Liver (tissue), 8 donors: ENCODE measurements at regions not wholly inside any gene's neighbourhood (a gene's known extent, or its start where the extent isn't known, plus 50 kb on each side); places are given as distances from the start of the nearest gene placed in this dataset.

Experiments
- DNase-seq: peaks from one replicate; pipeline ENCODE4 v3.0.0-alpha.2; 2017; ENCODE audit warnings: low spot score
- H3K27ac ChIP-seq, 2 donors: one replicate each; pipeline ENCODE4 v1.7.0; 2013; ENCODE audit warnings: inconsistent platforms in 2 of 2, low read length in 2 of 2, control low read depth in 1 of 2, low read depth in 1 of 2, mild to moderate bottlenecking in 1 of 2
- H3K27me3 ChIP-seq, 4 donors: one replicate each; pipeline versions ENCODE4 v1.6.1 to v1.7.0; 2013; ENCODE audit warnings: low read length in 3 of 4, inconsistent platforms in 1 of 4, mild to moderate bottlenecking in 1 of 4, moderate library complexity in 1 of 4; ENCODE audit not compliant: control insufficient read depth in 4 of 4, insufficient read depth in 4 of 4
- H3K36me3 ChIP-seq, 4 donors: one replicate each; pipeline versions ENCODE4 v1.6.1 to v1.7.0; 2013; ENCODE audit warnings: low read length in 3 of 4, mild to moderate bottlenecking in 3 of 4, low read depth in 1 of 4, moderate library complexity in 1 of 4; ENCODE audit not compliant: control insufficient read depth in 4 of 4, insufficient read depth in 3 of 4
- H3K4me1 ChIP-seq, 4 donors: one replicate each; pipeline versions ENCODE4 v1.6.1 to v1.7.0; 2013; ENCODE audit warnings: low read length in 3 of 4, mild to moderate bottlenecking in 3 of 4, moderate library complexity in 1 of 4; ENCODE audit not compliant: control insufficient read depth in 4 of 4, insufficient read depth in 4 of 4
- H3K4me3 ChIP-seq, 3 donors: one replicate each; pipeline versions ENCODE4 v1.6.1 to v1.7.0; 2013; ENCODE audit warnings: low read length in 3 of 3, control low read depth in 1 of 3, low read depth in 1 of 3, mild to moderate bottlenecking in 1 of 3
- H3K9ac ChIP-seq, 2 donors: one replicate each; pipeline ENCODE4 v1.7.0; 2013; ENCODE audit warnings: low read length in 2 of 2, mild to moderate bottlenecking in 2 of 2, moderate library complexity in 2 of 2, control low read depth in 1 of 2, low read depth in 1 of 2
- H3K9me3 ChIP-seq, 4 donors: one replicate each; pipeline versions ENCODE4 v1.6.1 to v1.7.0; 2013; ENCODE audit warnings: low read length in 3 of 4; ENCODE audit not compliant: control insufficient read depth in 4 of 4
- ATF3 ChIP-seq: IDR thresholded peaks from 2 replicates; pipeline ENCODE4 v1.6.1; 2016; ENCODE audit warnings: antibody characterized with exemption
- EGR1 ChIP-seq, 2 donors: IDR thresholded peaks; 2 replicates each; pipeline ENCODE4 v1.6.1; 2016 to 2018; ENCODE audit warnings: antibody characterized with exemption in 2 of 2, low read depth in 2 of 2
- FOXA1 ChIP-seq: IDR thresholded peaks from 2 replicates; pipeline ENCODE4 v1.6.1; 2016; ENCODE audit warnings: antibody characterized with exemption
- FOXA2 ChIP-seq: IDR thresholded peaks from 2 replicates; pipeline ENCODE4 v1.6.1; 2016; ENCODE audit warnings: antibody characterized with exemption
- GABPA ChIP-seq, 2 donors: IDR thresholded peaks in 1 of 2; conservative IDR thresholded peaks in 1 of 2; 2 replicates each; pipeline ENCODE4 v1.6.1; 2016; ENCODE audit warnings: antibody characterized with exemption in 2 of 2, mild to moderate bottlenecking in 1 of 2, moderate library complexity in 1 of 2
- HNF4A ChIP-seq, 2 donors: conservative IDR thresholded peaks; 2 replicates each; pipeline ENCODE4 v1.6.1; 2016; ENCODE audit warnings: antibody characterized with exemption in 2 of 2, mild to moderate bottlenecking in 2 of 2
- HNF4G ChIP-seq: IDR thresholded peaks from 2 replicates; pipeline ENCODE4 v1.6.1; 2016; ENCODE audit warnings: antibody characterized with exemption
- JUND ChIP-seq, 2 donors: IDR thresholded peaks; 2 replicates each; pipeline ENCODE4 v1.6.1; 2016; ENCODE audit warnings: antibody characterized with exemption in 2 of 2
- RAD21 ChIP-seq, 2 donors: IDR thresholded peaks; 2 replicates each; pipeline ENCODE4 v1.6.1; 2016; ENCODE audit warnings: antibody characterized with exemption in 2 of 2, mild to moderate bottlenecking in 2 of 2
- REST ChIP-seq: IDR thresholded peaks from 2 replicates; pipeline ENCODE4 v1.6.1; 2016; ENCODE audit warnings: antibody characterized with exemption, mild to moderate bottlenecking
- RXRA ChIP-seq, 2 donors: IDR thresholded peaks; 2 replicates each; pipeline ENCODE4 v1.6.1; 2017 to 2018; ENCODE audit warnings: antibody characterized with exemption in 2 of 2, mild to moderate bottlenecking in 1 of 2
- SP1 ChIP-seq: IDR thresholded peaks from 2 replicates; pipeline ENCODE4 v1.6.1; 2018; ENCODE audit warnings: antibody characterized with exemption, mild to moderate bottlenecking
- TAF1 ChIP-seq: conservative IDR thresholded peaks from 2 replicates; pipeline ENCODE4 v1.6.1; 2016; ENCODE audit warnings: antibody characterized with exemption, mild to moderate bottlenecking
- YY1 ChIP-seq: IDR thresholded peaks from 2 replicates; pipeline ENCODE4 v1.6.1; 2016; ENCODE audit warnings: antibody characterized with exemption, mild to moderate bottlenecking
- WGBS: extraction: QIAGEN DNeasy Blood & Tissue Kit; methylation state at CpG from one replicate; pipeline ENCODE4 v1.1.7; 2013; 5-methylcytosine and 5-hydroxymethylcytosine counted together
- TF ChIP-seq, protein P1 (sequence below): fragments of 150-350 bp; IDR thresholded peaks from 2 replicates; pipeline ENCODE4 v1.5.1; 2017; ENCODE audit warnings: improper control_type of control experiment, low read depth, low read length; ENCODE audit not compliant: missing input control
- donor health status: healthy.
- donor health status: healthy.
- donor health status: healthy.
- donor health status: healthy.
- donor health status: healthy.

- Histone ChIP-seq H3K4me3 (no peak overlapping the region), H3K36me3 (no peaks in the 10 kb centered on the region), H3K4me1 (no peaks in the 10 kb centered on the region), H3K27me3 (no peaks in the 10 kb centered on the region), H3K9ac (no peak overlapping the region), H3K9me3 (no peaks in the 10 kb centered on the region), H3K27ac (no peak overlapping the region)
- TF ChIP-seq FOXA1: no peak
- TF ChIP-seq HNF4G: no peak
- TF ChIP-seq HNF4A (conservative IDR thresholded peaks at IDR 0.05): no peak
- TF ChIP-seq ATF3: no peak
- no peak for TF ChIP-seq RXRA (IDR thresholded peaks at IDR 0.05)
- WGBS: 80% methylated on average over 4 of the region's 4 CpGs
- no peak for DNase-seq
Measured at GRCh38 chr14:84086714-84087113, 1443.2 kb upstream of the FLRT2 start.

DNA sequence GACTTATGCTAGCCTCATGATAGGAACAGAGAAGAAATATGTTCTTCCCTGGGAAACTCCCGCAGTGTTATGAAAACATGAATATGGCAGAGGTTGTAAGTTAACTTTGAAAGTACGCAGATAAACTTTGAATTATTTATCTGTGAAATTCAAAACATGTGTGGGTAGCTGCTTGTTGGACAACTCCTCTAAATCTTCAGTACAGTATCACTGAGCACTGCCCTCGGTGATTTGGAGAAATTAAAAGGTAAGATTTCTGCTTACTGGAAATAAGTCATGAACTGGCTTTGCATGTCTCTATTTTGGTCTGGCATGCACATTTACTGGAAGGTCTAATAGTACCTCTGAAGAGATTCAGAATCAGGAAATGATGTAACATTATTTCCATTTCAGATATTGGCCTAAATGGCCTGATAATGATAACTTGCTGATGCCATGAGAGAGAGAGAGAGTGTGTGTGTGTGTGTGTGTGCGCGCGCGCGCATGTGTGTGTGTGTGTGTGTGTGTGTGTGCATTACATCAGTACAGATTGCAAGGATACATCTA lies 1441.9 kb upstream of the FLRT2 start:
- Histone ChIP-seq H3K36me3 (no peaks in the 10 kb centered on the region), H3K27me3 (no peaks in the 10 kb centered on the region), H3K4me1 (no peaks in the 10 kb centered on the region), H3K9me3 (no peaks in the 10 kb centered on the region), H3K4me3 (no peak overlapping the region), H3K9ac (no peak overlapping the region), H3K27ac (no peak overlapping the region)
- no peak for TF ChIP-seq GABPA (IDR thresholded peaks at IDR 0.05 in 1 of 2, conservative IDR thresholded peaks at IDR 0.05 in 1 of 2)
- no peak for TF ChIP-seq JUND (IDR thresholded peaks at IDR 0.05)
- TF ChIP-seq TAF1: no peak
- TF ChIP-seq ATF3: no peak
- no peak for TF ChIP-seq HNF4G
- TF ChIP-seq REST: no peak
- no peak for TF ChIP-seq EGR1 (IDR thresholded peaks at IDR 0.05; ENCODE audit: low read depth in 2 of 2)
- no peak for TF ChIP-seq FOXA1
- no peak for TF ChIP-seq RXRA (IDR thresholded peaks at IDR 0.05)
- no peak for TF ChIP-seq HNF4A (conservative IDR thresholded peaks at IDR 0.05)
- TF ChIP-seq FOXA2: no peak
- TF ChIP-seq, protein P1, sequence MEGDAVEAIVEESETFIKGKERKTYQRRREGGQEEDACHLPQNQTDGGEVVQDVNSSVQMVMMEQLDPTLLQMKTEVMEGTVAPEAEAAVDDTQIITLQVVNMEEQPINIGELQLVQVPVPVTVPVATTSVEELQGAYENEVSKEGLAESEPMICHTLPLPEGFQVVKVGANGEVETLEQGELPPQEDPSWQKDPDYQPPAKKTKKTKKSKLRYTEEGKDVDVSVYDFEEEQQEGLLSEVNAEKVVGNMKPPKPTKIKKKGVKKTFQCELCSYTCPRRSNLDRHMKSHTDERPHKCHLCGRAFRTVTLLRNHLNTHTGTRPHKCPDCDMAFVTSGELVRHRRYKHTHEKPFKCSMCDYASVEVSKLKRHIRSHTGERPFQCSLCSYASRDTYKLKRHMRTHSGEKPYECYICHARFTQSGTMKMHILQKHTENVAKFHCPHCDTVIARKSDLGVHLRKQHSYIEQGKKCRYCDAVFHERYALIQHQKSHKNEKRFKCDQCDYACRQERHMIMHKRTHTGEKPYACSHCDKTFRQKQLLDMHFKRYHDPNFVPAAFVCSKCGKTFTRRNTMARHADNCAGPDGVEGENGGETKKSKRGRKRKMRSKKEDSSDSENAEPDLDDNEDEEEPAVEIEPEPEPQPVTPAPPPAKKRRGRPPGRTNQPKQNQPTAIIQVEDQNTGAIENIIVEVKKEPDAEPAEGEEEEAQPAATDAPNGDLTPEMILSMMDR: no peak
- TF ChIP-seq RAD21 (IDR thresholded peaks at IDR 0.05): no peak
- no peak for TF ChIP-seq SP1
- no peak for TF ChIP-seq YY1
- DNase-seq: no peak
- 90% methylated on average over 8 of the region's 8 CpGs for WGBS
